ENCODE measurements at regions not wholly inside any gene's neighbourhood (a gene's known extent, or its start where the extent isn't known, plus 50 kb on each side); places are given as distances from the start of the nearest gene placed in this dataset.
A peak's percentile ranks its signal among the peaks of the same experiment; 100 is the strongest.

- H3K27ac ChIP-seq: no peak overlapping the region
- TF ChIP-seq CTCF (IDR thresholded peaks at IDR 0.05): no peak
- TF ChIP-seq ZFX (IDR thresholded peaks at IDR 0.05; ENCODE audit: borderline replicate concordance): no peak
Measured at GRCh38 chr13:97567510-97568243, 133.7 kb downstream of the RAP2A start.

- TF ChIP-seq ZFX (IDR thresholded peaks at IDR 0.05; ENCODE audit: borderline replicate concordance) (no peak), CTCF (IDR thresholded peaks at IDR 0.05) (no peak)
- H3K27ac ChIP-seq: no peak overlapping the region
Measured at GRCh38 chr13:97568850-97569249, 134.9 kb downstream of the RAP2A start.

- no peak overlapping the region for H3K27ac ChIP-seq
- TF ChIP-seq CTCF (IDR thresholded peaks at IDR 0.05) (no peak), ZFX (IDR thresholded peaks at IDR 0.05; ENCODE audit: borderline replicate concordance) (no peak)
Measured at GRCh38 chr13:97569841-97570240, 135.9 kb downstream of the RAP2A start.

GRCh38 chr13:97570442-97570841, 136.5 kb downstream of the RAP2A start:
- TF ChIP-seq CTCF (IDR thresholded peaks at IDR 0.05) (no peak), ZFX (IDR thresholded peaks at IDR 0.05; ENCODE audit: borderline replicate concordance) (no peak)
- no peak overlapping the region for H3K27ac ChIP-seq

- no peak overlapping the region for H3K27ac ChIP-seq
- TF ChIP-seq CTCF (IDR thresholded peaks at IDR 0.05): no peak
- TF ChIP-seq ZFX (IDR thresholded peaks at IDR 0.05; ENCODE audit: borderline replicate concordance): no peak
Measured at GRCh38 chr13:97573011-97573410, 139.0 kb downstream of the RAP2A start.

- no peak for TF ChIP-seq ZFX (IDR thresholded peaks at IDR 0.05; ENCODE audit: borderline replicate concordance)
- TF ChIP-seq CTCF (IDR thresholded peaks at IDR 0.05): peak; percentile 57
- no peak overlapping the region for H3K27ac ChIP-seq
Measured at GRCh38 chr13:97574926-97575325, 141.0 kb downstream of the RAP2A start.

- TF ChIP-seq CTCF (IDR thresholded peaks at IDR 0.05) (no peak), ZFX (IDR thresholded peaks at IDR 0.05; ENCODE audit: borderline replicate concordance) (no peak)
- H3K27ac ChIP-seq: no peak overlapping the region
Measured at GRCh38 chr13:97577026-97577425, 143.1 kb downstream of the RAP2A start.

Measured in 22Rv1 (cell line).